GM06990 (cell line): ENCODE measurements at regions not wholly inside any gene's neighbourhood (a gene's known extent, or its start where the extent isn't known, plus 50 kb on each side); places are given as distances from the start of the nearest gene placed in this dataset.
"Not testable (repeated sequence)": the region's sequence is repeated elsewhere in the genome, so short reads cannot be mapped to it uniquely, and the experiment has no call there.

Source experiments
- DNase-seq: peaks from one replicate; pipeline ENCODE4 v3.0.0-alpha.2; 2011; ENCODE audit not compliant: insufficient read length; ENCODE audit errors: extremely low read depth
- H3K27me3 ChIP-seq: replicated peaks from 2 replicates; pipeline ENCODE4 v1.6.0; 2011; ENCODE audit warnings: low read length; ENCODE audit not compliant: control insufficient read depth, insufficient read depth
- H3K36me3 ChIP-seq: 2 replicates; pipeline ENCODE4 v1.5.1; 2011; ENCODE audit warnings: low read length; ENCODE audit not compliant: control insufficient read depth, insufficient read depth
- H3K4me3 ChIP-seq: replicated peaks from 2 replicates; pipeline ENCODE4 v1.5.1; 2011; ENCODE audit warnings: low read depth, mild to moderate bottlenecking, control low read depth, low read length
- TF ChIP-seq, protein P1 (sequence below): IDR thresholded peaks from 2 replicates; pipeline ENCODE4 v1.5.1; 2011; ENCODE audit warnings: low read length, control low read depth, mild to moderate bottlenecking, inconsistent platforms; ENCODE audit not compliant: insufficient read depth, poor library complexity, severe bottlenecking

DNA sequence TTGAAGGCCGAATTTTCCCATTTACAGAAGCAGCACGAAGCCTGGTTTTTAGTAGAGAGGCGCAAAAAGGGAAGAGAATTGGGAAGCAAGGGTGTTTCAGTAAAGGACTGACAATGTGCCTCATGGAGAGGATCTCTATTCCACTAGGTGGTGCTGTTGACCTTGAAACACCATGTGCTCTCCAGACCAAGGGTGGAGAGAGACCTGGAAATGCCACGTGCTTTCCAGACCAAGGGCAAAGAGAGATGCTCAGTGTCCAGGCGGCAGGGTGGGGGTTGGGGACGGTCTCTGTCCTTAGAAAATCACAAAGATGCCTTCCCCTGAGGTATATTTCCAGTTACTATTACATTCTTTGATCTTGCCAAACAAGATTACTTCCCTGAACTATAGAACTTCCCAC, 425.3 kb downstream of the CSNK1G3 start:
- no peaks in the 10 kb centered on the region for H3K27me3 ChIP-seq
- TF ChIP-seq, protein P1, sequence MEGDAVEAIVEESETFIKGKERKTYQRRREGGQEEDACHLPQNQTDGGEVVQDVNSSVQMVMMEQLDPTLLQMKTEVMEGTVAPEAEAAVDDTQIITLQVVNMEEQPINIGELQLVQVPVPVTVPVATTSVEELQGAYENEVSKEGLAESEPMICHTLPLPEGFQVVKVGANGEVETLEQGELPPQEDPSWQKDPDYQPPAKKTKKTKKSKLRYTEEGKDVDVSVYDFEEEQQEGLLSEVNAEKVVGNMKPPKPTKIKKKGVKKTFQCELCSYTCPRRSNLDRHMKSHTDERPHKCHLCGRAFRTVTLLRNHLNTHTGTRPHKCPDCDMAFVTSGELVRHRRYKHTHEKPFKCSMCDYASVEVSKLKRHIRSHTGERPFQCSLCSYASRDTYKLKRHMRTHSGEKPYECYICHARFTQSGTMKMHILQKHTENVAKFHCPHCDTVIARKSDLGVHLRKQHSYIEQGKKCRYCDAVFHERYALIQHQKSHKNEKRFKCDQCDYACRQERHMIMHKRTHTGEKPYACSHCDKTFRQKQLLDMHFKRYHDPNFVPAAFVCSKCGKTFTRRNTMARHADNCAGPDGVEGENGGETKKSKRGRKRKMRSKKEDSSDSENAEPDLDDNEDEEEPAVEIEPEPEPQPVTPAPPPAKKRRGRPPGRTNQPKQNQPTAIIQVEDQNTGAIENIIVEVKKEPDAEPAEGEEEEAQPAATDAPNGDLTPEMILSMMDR, result peak; percentile 39
- no peak overlapping the region for H3K4me3 ChIP-seq
- peak; percentile 15 for DNase-seq
- H3K36me3 ChIP-seq, result no peaks in the 10 kb centered on the region

DNA sequence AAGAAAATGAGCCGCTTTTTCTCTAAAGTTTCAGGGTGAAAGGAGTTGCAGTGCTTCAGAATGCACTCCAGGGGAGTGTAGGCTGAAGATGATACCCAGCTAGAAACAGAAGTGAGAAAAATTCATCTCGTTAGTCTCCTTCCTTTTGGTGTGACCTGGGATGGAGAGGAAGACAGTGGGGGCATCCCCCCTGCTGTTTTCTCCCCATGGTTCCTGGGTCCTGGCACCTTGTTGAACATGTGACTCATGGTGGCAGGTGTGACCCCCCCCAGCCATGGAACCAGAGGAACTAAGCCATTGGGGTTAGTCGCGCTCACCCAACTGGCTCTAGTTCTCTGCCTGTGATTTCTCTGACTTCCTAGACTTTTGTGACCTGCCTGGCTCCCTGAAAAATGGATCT, 424.6 kb downstream of the CSNK1G3 start:
- TF ChIP-seq, protein P1, result no peak
- Histone ChIP-seq H3K27me3 (no peaks in the 10 kb centered on the region), H3K36me3 (no peaks in the 10 kb centered on the region), H3K4me3 (no peak overlapping the region)
- DNase-seq, result no peak

DNA sequence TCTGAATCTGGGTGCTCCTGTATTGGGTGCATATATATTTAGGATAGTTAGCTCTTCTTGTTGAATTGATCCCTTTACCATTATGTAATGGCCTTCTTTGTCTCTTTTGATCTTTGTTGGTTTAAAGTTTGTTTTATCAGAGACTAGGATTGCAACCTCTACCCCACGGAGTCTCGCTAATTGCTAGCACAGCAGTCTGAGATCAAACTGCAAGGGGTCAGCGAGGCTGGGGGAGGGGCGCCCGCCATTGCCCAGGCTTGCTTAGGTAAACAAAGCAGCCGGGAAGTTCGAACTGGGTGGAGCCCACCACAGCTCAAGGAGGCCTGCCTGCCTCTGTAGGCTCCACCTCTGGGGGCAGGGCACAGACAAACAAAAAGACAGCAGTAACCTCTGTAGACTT, 421.8 kb downstream of the CSNK1G3 start:
- not testable (repeated sequence) for H3K27me3 ChIP-seq, H3K4me3 ChIP-seq, DNase-seq, H3K36me3 ChIP-seq

DNA sequence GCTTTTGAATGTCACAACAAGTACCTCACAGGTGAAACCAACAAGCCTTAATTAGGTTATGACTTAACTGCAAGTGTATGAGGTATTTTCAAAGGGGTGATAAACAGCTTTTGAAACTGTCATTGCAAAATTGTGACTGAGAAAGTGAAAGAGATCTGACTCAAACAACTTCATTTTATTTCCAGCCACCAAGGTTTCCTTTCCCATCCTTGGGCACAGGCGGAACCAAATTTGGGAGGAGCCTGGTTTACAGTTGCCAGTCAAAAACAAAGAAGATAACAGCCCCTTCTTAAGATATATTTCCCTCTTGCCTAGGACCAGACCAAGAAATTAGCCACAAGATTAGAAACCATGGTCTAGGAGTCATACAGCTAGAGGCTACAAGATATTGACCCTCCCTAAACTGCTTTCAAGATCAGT, 417.1 kb downstream of the CSNK1G3 start:
- TF ChIP-seq, protein P1, result no peak
- H3K27me3 ChIP-seq, result no peaks in the 10 kb centered on the region
- peak; percentile 13 for DNase-seq
- H3K36me3 ChIP-seq, result no peaks in the 10 kb centered on the region
- no peak overlapping the region for H3K4me3 ChIP-seq

DNA sequence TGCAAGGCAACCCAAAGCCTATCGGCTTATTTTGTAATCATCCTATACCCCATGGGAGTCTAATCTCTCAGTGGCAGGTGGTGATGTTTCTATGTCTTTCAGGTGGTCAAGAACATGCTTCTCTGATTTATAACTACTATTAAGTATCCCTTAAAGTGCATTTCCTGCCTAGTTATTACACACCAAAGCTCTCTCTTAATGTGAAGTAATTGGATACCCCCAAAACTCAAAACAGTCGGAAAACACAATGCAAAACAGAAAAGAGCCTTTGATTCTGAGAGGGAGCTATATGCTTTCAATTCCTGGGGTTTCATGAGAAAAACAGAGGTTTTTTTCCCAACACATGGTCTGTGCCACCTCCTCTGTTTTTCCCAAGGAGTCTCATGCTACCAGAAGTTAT, 416.4 kb downstream of the CSNK1G3 start:
- Histone ChIP-seq H3K36me3 (no peaks in the 10 kb centered on the region), H3K4me3 (no peak overlapping the region), H3K27me3 (no peaks in the 10 kb centered on the region)
- TF ChIP-seq, protein P1, result no peak
- no peak for DNase-seq

DNA sequence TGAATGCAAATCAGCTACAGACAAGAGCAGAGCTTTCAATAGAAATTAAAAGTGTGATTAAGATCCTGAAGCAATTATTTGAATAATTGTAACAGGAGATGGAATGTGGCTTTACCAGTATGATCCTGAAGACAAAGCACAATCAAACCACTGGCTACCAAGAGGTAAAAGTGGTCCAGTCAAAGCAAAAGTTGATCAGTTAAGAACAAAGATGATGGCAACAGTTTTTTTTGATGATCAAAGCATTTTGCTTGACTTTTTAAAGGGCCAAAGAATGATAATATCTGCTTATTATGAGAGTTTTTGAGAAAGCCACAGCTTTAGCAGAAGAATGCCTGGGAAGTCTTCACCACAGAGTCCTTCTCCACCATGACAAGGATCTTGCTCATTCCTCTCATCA, 409.2 kb downstream of the CSNK1G3 start:
- no peak for DNase-seq
- H3K4me3 ChIP-seq, result no peak overlapping the region

More for the DNA sequence above, 409.2 kb downstream of the CSNK1G3 start:
- H3K36me3 ChIP-seq, result no peaks in the 10 kb centered on the region
- TF ChIP-seq, protein P1, result no peak
- no peaks in the 10 kb centered on the region for H3K27me3 ChIP-seq
